ENCODE measurements at regions not wholly inside any gene's neighbourhood (a gene's known extent, or its start where the extent isn't known, plus 50 kb on each side); places are given as distances from the start of the nearest gene placed in this dataset.
A peak's percentile ranks its signal among the peaks of the same experiment; 100 is the strongest.

- CTCF ChIA-PET: no interaction called here
- 62% methylated on average over 4 of the region's 4 CpGs for WGBS (ENCODE audit: missing lambda C conversion rate)
Observed at GRCh38 chr12:78530100-78530765, 334.3 kb upstream of the SYT1 start.

GRCh38 chr12:78531831-78532458, 332.6 kb upstream of the SYT1 start:
- H3K4me2 ChIP-seq: no peak overlapping the region
- peaks cover 11% of the 10 kb centered on the region; the same call in 1 of the 3 replicates for H3K4me1 ChIP-seq
- TF ChIP-seq EHF (CRISPR knock-in tag; IDR thresholded peaks at IDR 0.05) (no peak), RCOR1 (IDR thresholded peaks at IDR 0.05; ENCODE audit: low read depth, low read length) (no peak), RNF2 (IDR thresholded peaks at IDR 0.05; ENCODE audit: borderline replicate concordance, low read depth) (no peak), KDM1A (IDR thresholded peaks at IDR 0.05; ENCODE audit: low read depth) (no peak), ZC3H11A (IDR thresholded peaks at IDR 0.05) (no peak), BCL3 (IDR thresholded peaks at IDR 0.05) (no peak), CTCF (IDR thresholded peaks at IDR 0.05) (no peak), REST (IDR thresholded peaks at IDR 0.05) (no peak), SREBF2 (IDR thresholded peaks at IDR 0.05) (no peak), CHD2 (IDR thresholded peaks at IDR 0.05; ENCODE audit: low read length, partially characterized antibody) (no peak), NFE2L2 (conservative IDR thresholded peaks at IDR 0.05; ENCODE audit: low read length) (no peak), ATOH8 (CRISPR knock-in tag; IDR thresholded peaks at IDR 0.05; ENCODE audit: low read depth) (no peak), E2F6 (IDR thresholded peaks at IDR 0.05; ENCODE audit: borderline replicate concordance, low read depth) (no peak), CBX8 (IDR thresholded peaks at IDR 0.05) (no peak), EP300 (IDR thresholded peaks at IDR 0.05) (no peak), TFCP2L1 (CRISPR knock-in tag; IDR thresholded peaks at IDR 0.05) (no peak), POLR2A (IDR thresholded peaks at IDR 0.05; ENCODE audit: low read length) (no peak), HES2 (IDR thresholded peaks at IDR 0.05) (no peak), JUN (IDR thresholded peaks at IDR 0.05) (no peak)
- no peak for DNase-seq (ENCODE audit: low read depth in 1 of 2, low spot score in 1 of 2)
- no peaks in the 10 kb centered on the region for H3K9me3 ChIP-seq
- ChIA-PET POLR2A (no interaction called here), CTCF (no interaction called here)
- 59% methylated on average over 2 of the region's 2 CpGs for WGBS (ENCODE audit: missing lambda C conversion rate)
- H3K27ac ChIP-seq: no peak overlapping the region
- no peak for FAIRE-seq
- no peak overlapping the region for H3K4me3 ChIP-seq
- no peak for ATAC-seq

More at GRCh38 chr12:78530100-78530765, 334.3 kb upstream of the SYT1 start:
- H3K4me2 ChIP-seq: 0 out of 3 replicates have a peak overlapping the region, but pooled peaks have one; percentile 5
- no peak overlapping the region for H3K4me3 ChIP-seq
- peak; percentile 19 to 44; a peak in 2 of 6 replicates for ATAC-seq
- DNase-seq (ENCODE audit: low read depth in 1 of 2, low spot score in 1 of 2): peak in 1 of 2 experiments; percentile 20
- no peaks in the 10 kb centered on the region for H3K9me3 ChIP-seq
- no peak overlapping the region for H3K27ac ChIP-seq
- POLR2A ChIA-PET: no interaction called here
- peaks cover 11% of the 10 kb centered on the region; the same call in 1 of the 3 replicates for H3K4me1 ChIP-seq
- no peak for FAIRE-seq
- TF ChIP-seq ZFP36 (IDR thresholded peaks at IDR 0.05; ENCODE audit: borderline replicate concordance, partially characterized antibody) (no peak), RCOR1 (IDR thresholded peaks at IDR 0.05; ENCODE audit: low read depth, low read length) (no peak), FOSB (CRISPR knock-in tag; IDR thresholded peaks at IDR 0.05) (no peak)
